ENCODE measurements at regions not wholly inside any gene's neighbourhood (a gene's known extent, or its start where the extent isn't known, plus 50 kb on each side); places are given as distances from the start of the nearest gene placed in this dataset.

GRCh38 chr12:111170543-111170942 is 198.4 kb downstream of the PHETA1 start:
- TF ChIP-seq FOXM1 (IDR thresholded peaks at IDR 0.05; ENCODE audit: borderline replicate concordance) (no peak), ELF4 (IDR thresholded peaks at IDR 0.05) (no peak), BHLHE40 (IDR thresholded peaks at IDR 0.05; ENCODE audit: borderline replicate concordance) (no peak), FOXK2 (IDR thresholded peaks at IDR 0.05) (no peak), SP1 (IDR thresholded peaks at IDR 0.05) (no peak), SUZ12 (IDR thresholded peaks at IDR 0.05) (no peak)
